ENCODE measurements at regions not wholly inside any gene's neighbourhood (a gene's known extent, or its start where the extent isn't known, plus 50 kb on each side); places are given as distances from the start of the nearest gene placed in this dataset.

DNA sequence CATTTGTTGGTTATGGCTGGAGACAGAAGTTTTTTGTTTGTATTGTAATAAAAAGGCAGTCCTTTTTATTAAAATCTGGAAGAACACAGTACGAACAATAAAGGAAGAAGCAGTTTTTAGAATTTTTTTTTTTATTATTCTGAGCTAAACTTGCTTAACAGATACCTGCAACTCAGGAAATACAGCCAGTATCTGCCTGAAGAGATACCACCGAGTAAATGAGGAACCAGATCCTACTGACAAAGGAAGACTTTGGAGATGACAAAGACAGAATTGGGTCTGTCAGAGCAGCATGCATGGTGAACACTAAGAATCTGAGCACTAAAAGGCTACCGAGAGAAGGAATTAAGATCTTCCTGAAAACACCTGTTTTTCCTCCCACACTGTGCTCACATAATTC lies 1335.9 kb upstream of the SORCS1 start:
- no peaks in the 10 kb centered on the region for H3K27me3 ChIP-seq (ENCODE audit: insufficient read depth, low read length)
- no peaks in the 10 kb centered on the region for H3K79me2 ChIP-seq (ENCODE audit: insufficient read depth, low read length)
- no peaks in the 10 kb centered on the region for H3K4me1 ChIP-seq (ENCODE audit: insufficient read depth, low read length, severe bottlenecking)
- no peak overlapping the region for H3K4me2 ChIP-seq (ENCODE audit: low read length)
- no peaks in the 10 kb centered on the region for H3K36me3 ChIP-seq (ENCODE audit: insufficient read depth, low read length)
- H3K9ac ChIP-seq (ENCODE audit: low read length): no peak overlapping the region
- H3K9me2 ChIP-seq (ENCODE audit: low read depth, low read length): no peaks in the 10 kb centered on the region
- TF ChIP-seq EZH2 (IDR thresholded peaks at IDR 0.05; ENCODE audit: borderline replicate concordance, low read length): no peak
- TF ChIP-seq, protein P1, sequence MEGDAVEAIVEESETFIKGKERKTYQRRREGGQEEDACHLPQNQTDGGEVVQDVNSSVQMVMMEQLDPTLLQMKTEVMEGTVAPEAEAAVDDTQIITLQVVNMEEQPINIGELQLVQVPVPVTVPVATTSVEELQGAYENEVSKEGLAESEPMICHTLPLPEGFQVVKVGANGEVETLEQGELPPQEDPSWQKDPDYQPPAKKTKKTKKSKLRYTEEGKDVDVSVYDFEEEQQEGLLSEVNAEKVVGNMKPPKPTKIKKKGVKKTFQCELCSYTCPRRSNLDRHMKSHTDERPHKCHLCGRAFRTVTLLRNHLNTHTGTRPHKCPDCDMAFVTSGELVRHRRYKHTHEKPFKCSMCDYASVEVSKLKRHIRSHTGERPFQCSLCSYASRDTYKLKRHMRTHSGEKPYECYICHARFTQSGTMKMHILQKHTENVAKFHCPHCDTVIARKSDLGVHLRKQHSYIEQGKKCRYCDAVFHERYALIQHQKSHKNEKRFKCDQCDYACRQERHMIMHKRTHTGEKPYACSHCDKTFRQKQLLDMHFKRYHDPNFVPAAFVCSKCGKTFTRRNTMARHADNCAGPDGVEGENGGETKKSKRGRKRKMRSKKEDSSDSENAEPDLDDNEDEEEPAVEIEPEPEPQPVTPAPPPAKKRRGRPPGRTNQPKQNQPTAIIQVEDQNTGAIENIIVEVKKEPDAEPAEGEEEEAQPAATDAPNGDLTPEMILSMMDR (IDR thresholded peaks at IDR 0.05; ENCODE audit: low read length): no peak
- H2AFZ ChIP-seq (ENCODE audit: low read length): no peak overlapping the region
- no peaks in the 10 kb centered on the region for H3F3A ChIP-seq (ENCODE audit: insufficient read depth, low read length)
- no peaks in the 10 kb centered on the region for H4K20me1 ChIP-seq (ENCODE audit: insufficient read depth, low read length)
- no peaks in the 10 kb centered on the region for H3K9me3 ChIP-seq (ENCODE audit: low read length)
- no peak overlapping the region for H3K27ac ChIP-seq (ENCODE audit: low read depth, low read length, poor library complexity, severe bottlenecking)
- no peak overlapping the region for H3K4me3 ChIP-seq (ENCODE audit: low read depth, low read length, poor library complexity, severe bottlenecking)

DNA sequence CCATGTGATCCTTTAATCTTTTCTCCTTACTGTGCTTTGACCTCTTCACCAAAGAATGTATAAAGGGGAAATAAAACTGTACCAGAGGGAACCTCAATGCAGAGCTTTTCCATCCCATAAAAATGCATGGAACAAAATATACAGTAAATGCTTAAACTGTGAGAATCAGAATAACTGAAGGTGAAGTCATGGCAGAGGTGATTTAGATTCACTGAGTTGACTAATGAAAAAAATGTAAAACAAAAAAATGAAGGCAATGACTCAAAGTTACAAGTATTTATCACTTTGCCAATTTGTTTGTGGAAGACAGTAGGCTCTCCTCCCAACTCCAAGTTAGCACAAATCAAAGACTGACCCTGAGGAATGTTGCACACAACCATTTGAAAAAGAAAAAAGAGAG lies 1331.6 kb upstream of the SORCS1 start:
- Histone ChIP-seq H3K36me3 (ENCODE audit: insufficient read depth, low read length) (no peaks in the 10 kb centered on the region), H3K4me1 (ENCODE audit: insufficient read depth, low read length, severe bottlenecking) (no peaks in the 10 kb centered on the region), H3K4me2 (ENCODE audit: low read length) (no peak overlapping the region), H2AFZ (ENCODE audit: low read length) (no peak overlapping the region), H3K79me2 (ENCODE audit: insufficient read depth, low read length) (no peaks in the 10 kb centered on the region), H3K9me3 (ENCODE audit: low read length) (no peaks in the 10 kb centered on the region), H3K9ac (ENCODE audit: low read length) (no peak overlapping the region), H3K27me3 (ENCODE audit: insufficient read depth, low read length) (no peaks in the 10 kb centered on the region), H3F3A (ENCODE audit: insufficient read depth, low read length) (no peaks in the 10 kb centered on the region), H3K4me3 (ENCODE audit: low read depth, low read length, poor library complexity, severe bottlenecking) (no peak overlapping the region), H3K27ac (ENCODE audit: low read depth, low read length, poor library complexity, severe bottlenecking) (no peak overlapping the region), H4K20me1 (ENCODE audit: insufficient read depth, low read length) (no peaks in the 10 kb centered on the region), H3K9me2 (ENCODE audit: low read depth, low read length) (no peaks in the 10 kb centered on the region)
- no peak for TF ChIP-seq EZH2 (IDR thresholded peaks at IDR 0.05; ENCODE audit: borderline replicate concordance, low read length)
- TF ChIP-seq, protein P1 (IDR thresholded peaks at IDR 0.05; ENCODE audit: low read length): no peak

DNA sequence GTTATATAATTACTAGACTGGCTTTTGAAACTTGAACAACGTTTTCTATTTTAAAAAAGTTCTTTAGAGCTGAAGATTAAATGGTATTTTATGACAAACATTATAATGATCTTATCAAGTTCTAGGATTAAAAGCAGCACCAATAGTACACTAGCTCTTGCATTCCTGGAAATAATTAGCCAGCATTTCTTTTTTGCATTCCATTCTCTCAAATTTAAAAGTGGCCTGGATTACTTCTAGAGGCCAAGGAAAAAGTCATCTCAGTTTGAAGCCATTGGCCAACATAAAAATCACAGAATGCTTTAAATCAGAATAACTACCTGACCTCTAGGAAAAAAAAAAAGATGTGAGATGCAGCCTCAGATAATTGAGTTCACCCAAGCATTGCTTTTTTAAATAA lies 1326.4 kb upstream of the SORCS1 start:
- no peaks in the 10 kb centered on the region for H3F3A ChIP-seq (ENCODE audit: insufficient read depth, low read length)
- no peak overlapping the region for H3K27ac ChIP-seq (ENCODE audit: low read depth, low read length, poor library complexity, severe bottlenecking)
- H3K27me3 ChIP-seq (ENCODE audit: insufficient read depth, low read length): no peaks in the 10 kb centered on the region
- no peaks in the 10 kb centered on the region for H3K9me2 ChIP-seq (ENCODE audit: low read depth, low read length)
- no peak for TF ChIP-seq EZH2 (IDR thresholded peaks at IDR 0.05; ENCODE audit: borderline replicate concordance, low read length)
- TF ChIP-seq, protein P1 (IDR thresholded peaks at IDR 0.05; ENCODE audit: low read length): no peak
- no peaks in the 10 kb centered on the region for H3K4me1 ChIP-seq (ENCODE audit: insufficient read depth, low read length, severe bottlenecking)
- H4K20me1 ChIP-seq (ENCODE audit: insufficient read depth, low read length): no peaks in the 10 kb centered on the region
- no peaks in the 10 kb centered on the region for H3K79me2 ChIP-seq (ENCODE audit: insufficient read depth, low read length)
- H3K4me2 ChIP-seq (ENCODE audit: low read length): no peak overlapping the region
- H2AFZ ChIP-seq (ENCODE audit: low read length): no peak overlapping the region
- no peak overlapping the region for H3K9ac ChIP-seq (ENCODE audit: low read length)
- no peaks in the 10 kb centered on the region for H3K36me3 ChIP-seq (ENCODE audit: insufficient read depth, low read length)
- no peaks in the 10 kb centered on the region for H3K9me3 ChIP-seq (ENCODE audit: low read length)
- no peak overlapping the region for H3K4me3 ChIP-seq (ENCODE audit: low read depth, low read length, poor library complexity, severe bottlenecking)

All from OCI-LY1 (cell line).